ENCODE measurements at regions not wholly inside any gene's neighbourhood (a gene's known extent, or its start where the extent isn't known, plus 50 kb on each side); places are given as distances from the start of the nearest gene placed in this dataset.

- TF ChIP-seq CTCF (conservative IDR thresholded peaks at IDR 0.05; ENCODE audit: low read depth, low read length): no peak
- no peak overlapping the region for H3K4me3 ChIP-seq (ENCODE audit: low read length)
- no peak for DNase-seq (ENCODE audit: low read depth)
Measured at GRCh38 chr19:46911456-46911855, 50.7 kb downstream of the ARHGAP35 start.

- no peak for DNase-seq (ENCODE audit: low read depth)
- no peak for TF ChIP-seq CTCF (conservative IDR thresholded peaks at IDR 0.05; ENCODE audit: low read depth, low read length)
- no peak overlapping the region for H3K4me3 ChIP-seq (ENCODE audit: low read length)
Measured at GRCh38 chr19:46913198-46913851, 52.5 kb downstream of the ARHGAP35 start.

GRCh38 chr19:46913852-46914430 is 53.1 kb downstream of the ARHGAP35 start:
- H3K4me3 ChIP-seq (ENCODE audit: low read length): no peak overlapping the region
- no peak for DNase-seq (ENCODE audit: low read depth)
- no peak for TF ChIP-seq CTCF (conservative IDR thresholded peaks at IDR 0.05; ENCODE audit: low read depth, low read length)

GRCh38 chr19:46915386-46915785 is 54.6 kb downstream of the ARHGAP35 start:
- DNase-seq (ENCODE audit: low read depth): no peak
- TF ChIP-seq CTCF (conservative IDR thresholded peaks at IDR 0.05; ENCODE audit: low read depth, low read length): no peak
- H3K4me3 ChIP-seq (ENCODE audit: low read length): no peak overlapping the region

GRCh38 chr19:46917002-46917401 is 56.2 kb downstream of the ARHGAP35 start:
- TF ChIP-seq CTCF (conservative IDR thresholded peaks at IDR 0.05; ENCODE audit: low read depth, low read length): no peak
- no peak overlapping the region for H3K4me3 ChIP-seq (ENCODE audit: low read length)
- no peak for DNase-seq (ENCODE audit: low read depth)

GRCh38 chr19:46919324-46919723 is 58.5 kb downstream of the ARHGAP35 start:
- no peak overlapping the region for H3K4me3 ChIP-seq (ENCODE audit: low read length)
- TF ChIP-seq CTCF (conservative IDR thresholded peaks at IDR 0.05; ENCODE audit: low read depth, low read length): no peak
- DNase-seq (ENCODE audit: low read depth): no peak

- TF ChIP-seq CTCF (conservative IDR thresholded peaks at IDR 0.05; ENCODE audit: low read depth, low read length): no peak
- H3K4me3 ChIP-seq (ENCODE audit: low read length): no peak overlapping the region
- no peak for DNase-seq (ENCODE audit: low read depth)
Measured at GRCh38 chr19:46920362-46920761, 59.6 kb downstream of the ARHGAP35 start.

Measured in retinal pigment epithelial cell (primary cell).